HK-2 (cell line): ENCODE measurements at regions not wholly inside any gene's neighbourhood (a gene's known extent, or its start where the extent isn't known, plus 50 kb on each side); places are given as distances from the start of the nearest gene placed in this dataset.
"Not testable (repeated sequence)": the region's sequence is repeated elsewhere in the genome, so short reads cannot be mapped to it uniquely, and the experiment has no call there.

Experiments used
- DNase-seq: peaks from one replicate; pipeline ENCODE4 v3.0.0-alpha.2; 2018; ENCODE audit not compliant: unreplicated experiment

GRCh38 chr1:83386946-83387345, 612.0 kb downstream of the TTLL7 start:
- DNase-seq = not testable (repeated sequence)

DNA sequence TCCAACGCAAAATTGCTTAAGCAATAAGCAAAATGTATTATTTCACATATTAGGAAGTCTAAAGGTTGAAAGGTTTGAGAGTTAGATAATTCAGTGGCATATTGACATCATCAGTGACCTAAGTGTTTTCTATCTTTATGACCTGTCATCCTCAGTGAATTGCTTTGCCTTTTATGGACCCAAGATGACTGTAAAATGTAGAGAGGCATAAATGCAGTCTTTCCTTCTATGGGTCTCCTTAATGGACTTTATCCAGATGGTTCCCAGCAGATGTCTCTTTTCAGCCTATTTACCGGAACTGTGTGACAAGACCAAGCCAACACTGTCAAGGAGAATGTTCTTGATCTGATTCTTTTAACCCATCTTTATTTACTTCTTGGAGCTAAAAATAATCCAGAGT, 615.8 kb downstream of the TTLL7 start:
- not testable (repeated sequence) for DNase-seq

DNA sequence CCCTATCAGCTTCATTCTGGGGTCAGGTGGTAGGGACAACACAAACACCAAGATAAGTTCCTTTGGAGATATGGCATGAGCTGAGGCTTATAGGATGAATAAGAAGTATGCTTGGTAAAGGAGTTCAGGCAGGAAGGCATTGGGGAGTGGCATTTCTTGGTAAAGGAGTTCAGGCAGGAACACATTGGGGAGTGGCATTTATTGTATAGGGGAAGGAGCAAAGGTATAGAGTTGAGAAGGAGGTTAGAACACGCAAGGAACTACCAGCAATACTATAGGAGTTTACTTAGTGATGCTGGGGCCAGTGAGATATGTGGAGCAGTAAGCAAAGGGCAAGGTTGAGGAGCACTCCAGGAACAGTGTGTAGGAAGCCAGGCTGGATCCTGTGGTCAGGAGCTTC, 625.9 kb downstream of the TTLL7 start:
- not testable (repeated sequence) for DNase-seq

DNA sequence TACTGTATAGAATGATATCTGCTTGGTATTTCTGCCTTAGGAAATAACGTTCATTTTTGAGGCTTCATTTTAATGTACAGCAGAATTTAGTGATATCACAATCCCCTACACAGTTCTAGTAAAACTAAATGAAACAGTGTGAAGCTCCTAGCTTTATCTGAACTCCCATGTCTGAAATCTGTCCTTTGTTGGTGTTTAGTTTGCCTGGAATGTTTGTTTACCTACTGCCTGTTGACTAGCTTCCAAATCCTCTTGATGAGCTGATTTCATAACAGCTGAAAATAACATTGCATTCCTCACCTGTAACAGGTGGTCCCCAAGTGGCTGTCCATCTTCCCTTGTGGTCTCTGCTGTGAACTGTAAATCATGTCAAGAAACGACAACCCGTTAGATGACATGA, 629.1 kb downstream of the TTLL7 start:
- not testable (repeated sequence) for DNase-seq

GRCh38 chr1:83365320-83365719, 633.6 kb downstream of the TTLL7 start:
- DNase-seq = not testable (repeated sequence)

DNA sequence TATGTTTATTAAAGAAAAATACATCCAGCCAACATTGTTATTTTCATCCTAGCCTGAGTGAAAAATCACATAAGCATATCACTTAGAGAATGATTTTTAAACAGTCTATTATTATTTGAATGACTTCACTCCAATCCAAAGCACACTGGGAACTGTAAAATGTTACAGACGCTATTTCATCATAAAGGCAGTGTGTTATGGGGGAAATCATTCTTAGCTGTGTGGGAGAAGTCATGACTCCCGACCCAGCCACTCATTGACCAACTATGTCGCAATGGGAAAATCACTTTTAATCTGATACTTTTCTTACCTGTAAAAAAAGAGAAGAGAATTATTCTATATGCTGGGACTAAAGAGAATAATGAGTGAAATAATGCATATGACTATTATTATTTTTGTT, 653.6 kb downstream of the TTLL7 start:
- DNase-seq = not testable (repeated sequence)

DNA sequence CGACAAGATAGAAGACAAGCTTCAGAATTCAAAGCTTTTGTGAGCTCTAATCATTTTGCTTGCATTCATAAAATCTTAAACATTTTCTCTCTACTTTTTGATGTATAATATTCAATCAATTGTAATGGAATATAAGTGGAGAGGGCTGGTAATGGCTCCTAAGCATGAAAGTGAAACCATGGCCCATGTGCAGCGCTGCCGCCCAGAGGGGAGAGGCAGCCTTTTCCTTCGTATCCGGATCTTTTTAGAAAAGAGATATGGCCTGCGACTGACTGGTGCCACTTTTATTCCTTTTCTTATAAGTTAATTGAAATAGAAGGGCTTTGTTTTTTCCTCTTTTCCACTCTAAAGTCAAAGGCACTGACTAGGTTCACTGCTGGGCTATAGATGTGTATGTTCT, 655.2 kb downstream of the TTLL7 start:
- not testable (repeated sequence) for DNase-seq

DNA sequence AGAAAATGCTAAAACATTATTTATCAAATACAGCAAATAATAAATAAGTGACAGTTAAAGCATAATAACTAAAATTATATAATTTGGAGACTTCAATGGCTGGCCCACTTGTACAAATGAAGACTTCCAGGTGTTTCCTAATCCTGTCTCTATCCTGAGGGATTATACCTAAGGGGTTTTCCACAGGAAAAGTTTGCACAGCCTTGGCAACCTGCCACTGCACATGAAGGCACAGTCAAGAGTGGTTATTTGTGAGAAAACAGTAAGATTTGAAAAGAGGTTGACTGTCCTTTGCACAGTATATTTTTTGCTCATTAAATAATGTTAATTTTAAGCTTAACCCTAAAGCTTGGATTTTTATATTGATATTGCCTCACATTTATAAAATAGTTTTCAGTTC, 655.9 kb downstream of the TTLL7 start:
- not testable (repeated sequence) for DNase-seq

DNA sequence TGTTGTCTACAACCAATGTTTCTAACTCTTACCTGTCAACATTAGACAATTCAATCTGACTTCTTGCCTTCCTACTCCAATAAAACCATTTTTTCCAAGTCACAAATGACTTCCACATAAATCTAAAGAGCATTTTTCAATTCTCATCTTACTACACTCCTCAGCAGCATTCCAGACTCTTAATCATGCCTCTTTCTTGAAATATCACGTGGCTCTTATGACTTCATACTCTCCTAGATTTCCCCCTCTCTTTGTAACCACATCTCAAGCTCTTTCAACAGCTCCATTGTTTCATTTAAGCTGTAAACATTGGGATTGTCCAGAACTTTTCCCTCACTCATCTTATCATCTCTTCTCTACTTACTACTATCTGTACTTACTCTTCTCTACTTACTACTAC, 666.6 kb downstream of the TTLL7 start:
- not testable (repeated sequence) for DNase-seq

GRCh38 chr1:83318366-83318765, 680.6 kb downstream of the TTLL7 start:
- no peak for DNase-seq

GRCh38 chr1:83315446-83315845, 683.5 kb downstream of the TTLL7 start:
- not testable (repeated sequence) for DNase-seq

- not testable (repeated sequence) for DNase-seq
These were observed 688.8 kb downstream of the TTLL7 start for GRCh38 chr1:83310161-83310560.

DNA sequence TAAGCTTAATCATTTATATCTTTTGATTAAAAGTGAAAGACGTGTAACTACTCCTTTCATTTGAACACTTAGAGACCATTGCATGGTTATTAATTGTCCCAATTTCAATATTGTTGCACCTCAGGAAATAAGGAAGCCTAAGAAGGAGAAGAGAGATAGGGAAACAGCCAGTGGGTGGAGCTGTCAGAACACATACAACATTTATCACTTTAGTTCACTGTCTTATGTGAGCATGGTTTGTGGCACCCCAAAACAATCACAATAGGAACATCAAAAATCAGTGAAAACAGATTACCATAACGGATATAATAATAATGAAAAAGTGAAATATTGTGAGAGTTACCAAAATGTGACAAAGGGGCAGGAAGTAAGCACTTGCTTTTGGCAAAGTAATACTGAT, 689.9 kb downstream of the TTLL7 start:
- not testable (repeated sequence) for DNase-seq

DNA sequence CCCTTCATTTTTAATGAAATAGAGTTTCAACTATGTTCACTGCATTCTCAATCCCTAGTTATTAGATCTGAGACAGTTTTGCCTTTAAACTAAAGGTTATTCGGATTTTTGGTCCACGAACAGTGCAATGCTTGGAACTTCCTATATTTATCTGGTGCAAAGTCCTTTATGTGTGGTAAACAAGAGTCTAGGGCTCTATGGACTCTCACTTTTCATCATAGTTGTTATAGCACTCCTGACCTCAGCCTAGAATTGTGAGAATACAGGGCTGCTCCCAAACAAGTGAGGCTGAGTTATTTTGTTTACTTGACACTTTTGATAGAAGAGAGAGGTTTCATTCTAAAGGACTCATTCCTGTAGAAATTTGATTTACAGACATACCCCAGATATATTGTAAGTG, 692.1 kb downstream of the TTLL7 start:
- DNase-seq = not testable (repeated sequence)

GRCh38 chr1:83295594-83295993, 703.3 kb downstream of the TTLL7 start:
- DNase-seq = not testable (repeated sequence)

GRCh38 chr1:83287391-83287790, 711.5 kb downstream of the TTLL7 start:
- DNase-seq = not testable (repeated sequence)

- DNase-seq = not testable (repeated sequence)
These were observed 724.3 kb downstream of the TTLL7 start for GRCh38 chr1:83274656-83275055.

- DNase-seq = not testable (repeated sequence)
These were observed 726.4 kb downstream of the TTLL7 start for GRCh38 chr1:83272484-83272883.

DNA sequence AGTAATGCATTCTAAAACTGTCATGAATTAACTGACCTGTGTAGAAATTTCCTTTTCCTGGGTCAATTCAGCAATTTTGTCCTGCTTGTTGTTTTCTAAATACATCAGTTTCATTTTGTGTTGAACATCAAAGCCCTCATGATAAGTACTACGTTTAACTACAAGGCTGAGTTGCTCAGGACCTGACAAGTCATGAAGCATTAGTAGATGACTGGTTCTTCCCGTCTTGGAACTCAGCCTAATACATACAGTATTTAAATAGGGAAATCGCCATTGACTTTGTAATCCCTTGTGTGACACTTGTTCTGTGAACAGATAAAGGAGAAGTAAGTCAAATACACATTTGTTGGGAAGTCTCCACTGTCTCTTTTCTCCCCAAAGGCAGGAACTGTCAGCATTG, 727.1 kb downstream of the TTLL7 start:
- not testable (repeated sequence) for DNase-seq

GRCh38 chr1:83270801-83271200, 728.1 kb downstream of the TTLL7 start:
- DNase-seq = not testable (repeated sequence)

DNA sequence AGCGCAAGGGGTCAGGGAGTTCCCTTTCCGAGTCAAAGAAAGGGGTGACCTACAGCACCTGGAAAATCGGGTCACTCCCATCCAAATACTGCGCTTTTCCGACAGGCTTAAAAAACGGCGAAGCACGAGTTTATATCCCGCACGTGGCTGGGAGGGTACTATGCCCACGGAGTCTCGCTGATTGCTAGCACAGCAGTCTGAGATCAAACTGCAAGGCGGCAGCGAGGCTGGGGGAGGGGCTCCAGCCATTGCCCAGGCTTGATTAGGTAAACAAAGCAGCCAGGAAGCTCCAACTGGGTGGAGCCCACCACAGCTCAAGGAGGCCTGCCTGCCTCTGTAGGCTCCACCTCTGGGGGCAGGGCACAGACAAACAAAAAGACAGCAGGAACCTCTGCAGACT, 735.1 kb downstream of the TTLL7 start:
- not testable (repeated sequence) for DNase-seq

GRCh38 chr1:83251687-83252086, 747.2 kb downstream of the TTLL7 start:
- not testable (repeated sequence) for DNase-seq

DNA sequence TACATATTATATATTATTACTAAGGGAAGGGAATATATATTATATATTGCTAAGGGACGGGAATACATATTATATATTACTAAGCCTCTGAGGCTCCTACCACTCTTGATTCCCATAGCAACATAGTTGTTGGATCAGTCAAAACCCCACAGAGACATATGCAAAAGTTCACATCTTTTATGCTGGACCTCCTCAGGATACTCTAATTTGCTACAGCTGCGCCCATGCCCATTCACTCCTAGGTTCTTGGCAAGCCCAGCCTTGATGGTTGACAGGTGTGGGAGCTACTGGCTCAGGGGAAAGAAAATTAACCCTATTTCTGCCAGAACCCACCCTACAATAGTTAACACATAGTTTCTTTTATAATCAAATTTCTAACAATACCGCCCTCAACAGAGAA, 752.2 kb downstream of the TTLL7 start:
- DNase-seq = not testable (repeated sequence)

DNA sequence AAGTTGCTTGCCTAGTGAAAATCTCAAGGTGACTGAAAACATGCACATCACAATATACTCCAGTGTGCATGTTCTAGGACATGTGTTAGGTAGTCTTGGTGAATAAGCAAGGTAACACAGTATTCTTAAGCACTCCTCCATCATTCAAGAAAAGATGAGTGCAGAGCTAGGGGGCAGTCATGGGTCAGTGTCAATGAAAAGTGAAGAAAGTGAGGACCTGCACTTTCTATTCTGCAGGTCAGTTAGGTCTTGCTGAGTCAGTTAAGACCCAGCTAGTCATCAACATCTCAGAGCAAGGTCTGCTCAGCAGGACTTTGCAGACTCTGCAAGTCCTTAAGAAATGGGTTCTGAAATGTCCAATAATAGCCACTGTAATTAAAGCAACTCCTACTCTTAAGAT, 754.1 kb downstream of the TTLL7 start:
- not testable (repeated sequence) for DNase-seq
